ENCODE measurements at regions not wholly inside any gene's neighbourhood (a gene's known extent, or its start where the extent isn't known, plus 50 kb on each side); places are given as distances from the start of the nearest gene placed in this dataset.

GRCh38 chr9:120261419-120261818, 318.5 kb downstream of the CDK5RAP2 start:
- ChIA-PET CTCF (no interaction called here), POLR2A (no interaction called here)
- TF ChIP-seq EZH2 (IDR thresholded peaks at IDR 0.05; ENCODE audit: borderline replicate concordance, insufficient read depth, low read depth, low read length, poor library complexity, severe bottlenecking) (no peak), CTCF (IDR thresholded peaks at IDR 0.05) (no peak)
- Mint-ChIP-seq H3K4me3 (no peak overlapping the region), H3K9me3 (ENCODE audit: insufficient read depth) (no peaks in the 10 kb centered on the region), H3K27ac (no peak overlapping the region), H3K27me3 (peaks cover 11% of the 10 kb centered on the region), H3K4me1 (no peaks in the 10 kb centered on the region)
- H3K4me2 ChIP-seq (replicated peaks; ENCODE audit: low read depth, low read length, poor library complexity, severe bottlenecking), result no peak overlapping the region
- H3K27me3 ChIP-seq (replicated peaks in 1 of 4; ENCODE audit: control extremely low read depth in 1 of 4, control insufficient read depth in 3 of 4, insufficient read depth in 4 of 4, low read length in 3 of 4), result peaks cover 0 to 12% (median 1%) of the 10 kb centered on the region in 4 experiments
- no peaks in the 10 kb centered on the region for H3K4me1 ChIP-seq (ENCODE audit: control insufficient read depth in 2 of 2, insufficient read depth in 2 of 2, low read length in 2 of 2)
- intact Hi-C loops (cut with micrococcal nuclease), result no loop called here
- no peaks in the 10 kb centered on the region for H4K20me1 ChIP-seq (ENCODE audit: control insufficient read depth, insufficient read depth, low read length, poor library complexity, severe bottlenecking)
- H3K9ac ChIP-seq (ENCODE audit: low read length), result no peak overlapping the region
- no peak overlapping the region for H3K27ac ChIP-seq (ENCODE audit: low read length in 2 of 2)
- no peak for ATAC-seq (ENCODE audit: low read depth)
- no peak for DNase-seq
- no peak overlapping the region for H2AFZ ChIP-seq (ENCODE audit: insufficient read depth, low read depth, low read length, poor library complexity, severe bottlenecking)
- 92% methylated on average over 4 of the region's 6 CpGs for WGBS (ENCODE audit: insufficient coverage)
- no peak overlapping the region for H3K4me3 ChIP-seq (ENCODE audit: control extremely low read depth in 1 of 5, extremely low read depth in 1 of 5, insufficient read depth in 1 of 5, low read depth in 2 of 5, low read length in 4 of 5)
- H3K79me2 ChIP-seq (ENCODE audit: control insufficient read depth, insufficient read depth, low read length), result no peaks in the 10 kb centered on the region
- H3K9me3 ChIP-seq (ENCODE audit: control extremely low read depth in 1 of 3, control insufficient read depth in 2 of 3, insufficient read depth in 1 of 3, low read length in 2 of 3), result peaks cover 0 to 2% (median 0%) of the 10 kb centered on the region in 3 donors
- no peaks in the 10 kb centered on the region for H3K36me3 ChIP-seq (replicated peaks in 1 of 2; ENCODE audit: control extremely low read depth in 1 of 2, control insufficient read depth in 1 of 2, extremely low read depth in 1 of 2, insufficient read depth in 2 of 2, low read length in 1 of 2)

- Histone ChIP-seq H3K9me3 (ENCODE audit: control extremely low read depth in 1 of 3, control insufficient read depth in 2 of 3, insufficient read depth in 1 of 3, low read length in 2 of 3) (peaks cover 0 to 7% (median 0%) of the 10 kb centered on the region in 3 donors), H3K4me2 (replicated peaks; ENCODE audit: low read depth, low read length, poor library complexity, severe bottlenecking) (no peak overlapping the region), H3K9ac (ENCODE audit: low read length) (no peak overlapping the region), H3K27ac (ENCODE audit: low read length in 2 of 2) (no peak overlapping the region), H3K36me3 (replicated peaks in 1 of 2; ENCODE audit: control extremely low read depth in 1 of 2, control insufficient read depth in 1 of 2, extremely low read depth in 1 of 2, insufficient read depth in 2 of 2, low read length in 1 of 2) (no peaks in the 10 kb centered on the region), H4K20me1 (ENCODE audit: control insufficient read depth, insufficient read depth, low read length, poor library complexity, severe bottlenecking) (no peaks in the 10 kb centered on the region), H3K79me2 (ENCODE audit: control insufficient read depth, insufficient read depth, low read length) (no peaks in the 10 kb centered on the region), H3K4me1 (ENCODE audit: control insufficient read depth in 2 of 2, insufficient read depth in 2 of 2, low read length in 2 of 2) (no peaks in the 10 kb centered on the region), H3K4me3 (ENCODE audit: control extremely low read depth in 1 of 5, extremely low read depth in 1 of 5, insufficient read depth in 1 of 5, low read depth in 2 of 5, low read length in 4 of 5) (no peak overlapping the region), H3K27me3 (replicated peaks in 1 of 4; ENCODE audit: control extremely low read depth in 1 of 4, control insufficient read depth in 3 of 4, insufficient read depth in 4 of 4, low read length in 3 of 4) (peaks cover 0 to 12% (median 1%) of the 10 kb centered on the region in 4 experiments), H2AFZ (ENCODE audit: insufficient read depth, low read depth, low read length, poor library complexity, severe bottlenecking) (no peak overlapping the region)
- Mint-ChIP-seq H3K27ac (no peak overlapping the region), H3K27me3 (peaks cover 15% of the 10 kb centered on the region), H3K9me3 (ENCODE audit: insufficient read depth) (peaks cover 4% of the 10 kb centered on the region), H3K4me1 (no peaks in the 10 kb centered on the region), H3K4me3 (no peak overlapping the region)
- ChIA-PET CTCF (no interaction called here), POLR2A (no interaction called here)
- intact Hi-C loops (cut with micrococcal nuclease), result no loop called here
- no peak for DNase-seq
- no peak for TF ChIP-seq EZH2 (IDR thresholded peaks at IDR 0.05; ENCODE audit: borderline replicate concordance, insufficient read depth, low read depth, low read length, poor library complexity, severe bottlenecking)
- no peak for TF ChIP-seq CTCF (IDR thresholded peaks at IDR 0.05)
- 100% methylated on average over 1 of the region's 1 CpG for WGBS (ENCODE audit: insufficient coverage)
- ATAC-seq (ENCODE audit: low read depth), result no peak
Measured at GRCh38 chr9:120259100-120259499, 320.9 kb downstream of the CDK5RAP2 start.
